Type B pancreatic cell (in vitro differentiated cells): ENCODE measurements at regions not wholly inside any gene's neighbourhood (a gene's known extent, or its start where the extent isn't known, plus 50 kb on each side); places are given as distances from the start of the nearest gene placed in this dataset.
"Not testable (repeated sequence)": the region's sequence is repeated elsewhere in the genome, so short reads cannot be mapped to it uniquely, and the experiment has no call there.

ENCODE experiments used
- DNase-seq: peaks from one replicate; pipeline ENCODE4 v3.0.0; 2021; ENCODE audit warnings: mixed read lengths; ENCODE audit not compliant: unreplicated experiment; ENCODE audit errors: extremely low spot score
- H3K27ac Mint-ChIP-seq: 2 replicates; pipeline ENCODE4 v1.8.0; 2021; ENCODE audit warnings: mild to moderate bottlenecking, mixed read lengths
- H3K27me3 Mint-ChIP-seq: 2 replicates; pipeline ENCODE4 v1.8.0; 2021; ENCODE audit warnings: mixed read lengths
- H3K36me3 Mint-ChIP-seq: 2 replicates; pipeline ENCODE4 v1.8.0; 2021; ENCODE audit warnings: mixed read lengths
- H3K4me1 Mint-ChIP-seq: one replicate; pipeline ENCODE4 v1.8.0; 2021; ENCODE audit warnings: mixed read lengths; ENCODE audit not compliant: unreplicated experiment
- H3K4me3 Mint-ChIP-seq: 2 replicates; pipeline ENCODE4 v1.8.0; 2021; ENCODE audit warnings: mild to moderate bottlenecking, mixed read lengths
- H3K9me3 Mint-ChIP-seq: 2 replicates; pipeline ENCODE4 v1.8.0; 2021; ENCODE audit warnings: mixed read lengths
- TF ChIP-seq, protein P1 (sequence below): fragments of 200-600 bp; sonication (generic); conservative IDR thresholded peaks from 2 replicates; pipeline ENCODE4 v1.5.0; 2021; ENCODE audit warnings: antibody characterized with exemption, mild to moderate bottlenecking

DNA sequence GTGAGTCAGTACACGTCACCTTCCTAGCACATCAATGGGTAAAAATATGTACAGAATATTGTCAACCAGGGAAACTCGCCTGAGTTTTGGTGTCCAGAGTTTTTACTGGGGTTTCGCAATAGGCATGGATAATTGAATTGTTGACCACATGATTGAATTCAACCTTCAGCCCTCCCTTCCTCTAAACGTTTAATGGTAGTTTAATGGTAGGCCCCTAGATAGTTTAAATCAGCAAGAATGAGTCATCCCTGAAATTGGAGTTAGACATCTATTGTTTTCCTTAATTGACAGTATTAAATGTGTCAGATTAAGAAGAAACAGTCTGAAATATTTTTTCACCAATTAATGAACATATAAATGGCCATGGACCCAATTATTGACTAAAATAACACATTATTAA lies 57.8 kb upstream of the CACNA2D1 start:
- Mint-ChIP-seq H3K9me3 (no peaks in the 10 kb centered on the region), H3K4me3 (no peak overlapping the region), H3K27me3 (no peaks in the 10 kb centered on the region), H3K36me3 (no peaks in the 10 kb centered on the region), H3K4me1 (no peaks in the 10 kb centered on the region), H3K27ac (no peak overlapping the region)
- TF ChIP-seq, protein P1, sequence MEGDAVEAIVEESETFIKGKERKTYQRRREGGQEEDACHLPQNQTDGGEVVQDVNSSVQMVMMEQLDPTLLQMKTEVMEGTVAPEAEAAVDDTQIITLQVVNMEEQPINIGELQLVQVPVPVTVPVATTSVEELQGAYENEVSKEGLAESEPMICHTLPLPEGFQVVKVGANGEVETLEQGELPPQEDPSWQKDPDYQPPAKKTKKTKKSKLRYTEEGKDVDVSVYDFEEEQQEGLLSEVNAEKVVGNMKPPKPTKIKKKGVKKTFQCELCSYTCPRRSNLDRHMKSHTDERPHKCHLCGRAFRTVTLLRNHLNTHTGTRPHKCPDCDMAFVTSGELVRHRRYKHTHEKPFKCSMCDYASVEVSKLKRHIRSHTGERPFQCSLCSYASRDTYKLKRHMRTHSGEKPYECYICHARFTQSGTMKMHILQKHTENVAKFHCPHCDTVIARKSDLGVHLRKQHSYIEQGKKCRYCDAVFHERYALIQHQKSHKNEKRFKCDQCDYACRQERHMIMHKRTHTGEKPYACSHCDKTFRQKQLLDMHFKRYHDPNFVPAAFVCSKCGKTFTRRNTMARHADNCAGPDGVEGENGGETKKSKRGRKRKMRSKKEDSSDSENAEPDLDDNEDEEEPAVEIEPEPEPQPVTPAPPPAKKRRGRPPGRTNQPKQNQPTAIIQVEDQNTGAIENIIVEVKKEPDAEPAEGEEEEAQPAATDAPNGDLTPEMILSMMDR = no peak
- DNase-seq = no peak

GRCh38 chr7:82499546-82499945 lies 56.0 kb upstream of the CACNA2D1 start:
- H3K9me3 Mint-ChIP-seq, H3K27ac Mint-ChIP-seq, H3K36me3 Mint-ChIP-seq, H3K27me3 Mint-ChIP-seq, DNase-seq, H3K4me1 Mint-ChIP-seq, H3K4me3 Mint-ChIP-seq: not testable (repeated sequence)

GRCh38 chr7:82494420-82494819 lies 50.8 kb upstream of the CACNA2D1 start:
- no peak overlapping the region for H3K27ac Mint-ChIP-seq
- no peaks in the 10 kb centered on the region for H3K4me1 Mint-ChIP-seq
- peaks cover 6% of the 10 kb centered on the region for H3K27me3 Mint-ChIP-seq
- no peak for DNase-seq
- H3K9me3 Mint-ChIP-seq = no peaks in the 10 kb centered on the region
- TF ChIP-seq, protein P1 = no peak
- H3K36me3 Mint-ChIP-seq = no peaks in the 10 kb centered on the region
- H3K4me3 Mint-ChIP-seq = no peak overlapping the region
